GM12878 (cell line): ENCODE measurements at regions not wholly inside any gene's neighbourhood (a gene's known extent, or its start where the extent isn't known, plus 50 kb on each side); places are given as distances from the start of the nearest gene placed in this dataset.

Experiments
- CHD2 ChIP-seq: IDR thresholded peaks from 2 replicates; pipeline ENCODE4 v1.6.1; 2011; ENCODE audit warnings: low read depth, low read length, improper control_type of control experiment, borderline replicate concordance
- EED ChIP-seq: sonication (generic); IDR thresholded peaks from 2 replicates; pipeline ENCODE4 v1.6.1; 2016; ENCODE audit warnings: antibody characterized with exemption, low read depth
- EZH2 ChIP-seq: IDR thresholded peaks from 2 replicates; pipeline ENCODE4 v1.6.1; 2012; ENCODE audit warnings: low read depth, mild to moderate bottlenecking, control low read depth, inconsistent platforms, low read length, borderline replicate concordance; ENCODE audit not compliant: control insufficient read depth
- NFYA ChIP-seq: IDR thresholded peaks from 2 replicates; pipeline ENCODE4 v1.6.1; 2011; ENCODE audit warnings: low read depth, mild to moderate bottlenecking, low read length, improper control_type of control experiment, borderline replicate concordance
- SMC3 ChIP-seq: IDR thresholded peaks from 2 replicates; pipeline ENCODE4 v1.6.1; 2011; ENCODE audit warnings: low read length, improper control_type of control experiment, borderline replicate concordance
- ZSCAN29 ChIP-seq: fragments of 450-650 bp; IDR thresholded peaks from 2 replicates; pipeline ENCODE4 v1.6.1; 2017; ENCODE audit warnings: mild to moderate bottlenecking, moderate library complexity
- TF ChIP-seq, protein P1 (sequence below): IDR thresholded peaks from 2 replicates; pipeline ENCODE4 v1.6.1; 2011; ENCODE audit warnings: mild to moderate bottlenecking, low read depth, low read length, moderate library complexity; ENCODE audit not compliant: insufficient replicate concordance
- TF ChIP-seq, protein P2 (sequence below): fragments of 450-650 bp; formaldehyde crosslinking; IDR thresholded peaks from 2 replicates; pipeline ENCODE4 v1.4.0; 2020; ENCODE audit warnings: mild to moderate bottlenecking, moderate library complexity
- TF ChIP-seq, protein P3 (sequence below): fragments of 450-650 bp; IDR thresholded peaks from 2 replicates; pipeline ENCODE4 v1.6.1; 2017; ENCODE audit warnings: mild to moderate bottlenecking, low read depth, inconsistent platforms; ENCODE audit not compliant: poor library complexity, severe bottlenecking
- TF ChIP-seq, protein P4 (sequence below): fragments of 450-650 bp; conservative IDR thresholded peaks from 2 replicates; pipeline ENCODE4 v1.6.1; 2017; ENCODE audit warnings: mild to moderate bottlenecking, moderate library complexity
- TF ChIP-seq, protein P5 (sequence below): IDR thresholded peaks from 2 replicates; pipeline ENCODE4 v1.6.1; 2012; ENCODE audit warnings: low read depth, low read length, improper control_type of control experiment

DNA sequence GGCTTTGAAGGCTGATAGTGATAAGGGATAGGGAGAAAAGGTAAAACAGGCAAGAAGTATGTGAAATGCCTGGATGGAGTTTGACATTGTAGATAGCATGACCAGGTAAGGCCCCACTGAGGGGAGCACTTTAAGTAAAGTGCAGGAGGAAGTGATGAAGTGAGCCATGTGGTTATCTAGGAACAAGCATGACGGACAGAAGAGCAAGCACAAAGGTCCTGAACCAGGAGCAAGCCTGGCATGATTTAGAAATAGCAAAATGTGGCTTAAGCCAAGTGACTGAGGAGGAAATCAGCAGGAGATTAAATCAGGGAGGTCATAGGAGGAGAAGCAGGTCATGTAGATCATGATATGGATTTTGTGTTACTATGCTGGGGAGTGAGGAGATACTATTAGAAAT, 129.2 kb downstream of the GLUL start (continued):
- TF ChIP-seq NFYA (no peak), CHD2 (no peak), EZH2 (no peak), SMC3 (no peak), EED (no peak), ZSCAN29 (no peak)
- TF ChIP-seq, protein P1, sequence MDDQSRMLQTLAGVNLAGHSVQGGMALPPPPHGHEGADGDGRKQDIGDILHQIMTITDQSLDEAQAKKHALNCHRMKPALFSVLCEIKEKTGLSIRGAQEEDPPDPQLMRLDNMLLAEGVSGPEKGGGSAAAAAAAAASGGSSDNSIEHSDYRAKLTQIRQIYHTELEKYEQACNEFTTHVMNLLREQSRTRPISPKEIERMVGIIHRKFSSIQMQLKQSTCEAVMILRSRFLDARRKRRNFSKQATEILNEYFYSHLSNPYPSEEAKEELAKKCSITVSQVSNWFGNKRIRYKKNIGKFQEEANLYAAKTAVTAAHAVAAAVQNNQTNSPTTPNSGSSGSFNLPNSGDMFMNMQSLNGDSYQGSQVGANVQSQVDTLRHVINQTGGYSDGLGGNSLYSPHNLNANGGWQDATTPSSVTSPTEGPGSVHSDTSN, result no peak
- TF ChIP-seq, protein P2, sequence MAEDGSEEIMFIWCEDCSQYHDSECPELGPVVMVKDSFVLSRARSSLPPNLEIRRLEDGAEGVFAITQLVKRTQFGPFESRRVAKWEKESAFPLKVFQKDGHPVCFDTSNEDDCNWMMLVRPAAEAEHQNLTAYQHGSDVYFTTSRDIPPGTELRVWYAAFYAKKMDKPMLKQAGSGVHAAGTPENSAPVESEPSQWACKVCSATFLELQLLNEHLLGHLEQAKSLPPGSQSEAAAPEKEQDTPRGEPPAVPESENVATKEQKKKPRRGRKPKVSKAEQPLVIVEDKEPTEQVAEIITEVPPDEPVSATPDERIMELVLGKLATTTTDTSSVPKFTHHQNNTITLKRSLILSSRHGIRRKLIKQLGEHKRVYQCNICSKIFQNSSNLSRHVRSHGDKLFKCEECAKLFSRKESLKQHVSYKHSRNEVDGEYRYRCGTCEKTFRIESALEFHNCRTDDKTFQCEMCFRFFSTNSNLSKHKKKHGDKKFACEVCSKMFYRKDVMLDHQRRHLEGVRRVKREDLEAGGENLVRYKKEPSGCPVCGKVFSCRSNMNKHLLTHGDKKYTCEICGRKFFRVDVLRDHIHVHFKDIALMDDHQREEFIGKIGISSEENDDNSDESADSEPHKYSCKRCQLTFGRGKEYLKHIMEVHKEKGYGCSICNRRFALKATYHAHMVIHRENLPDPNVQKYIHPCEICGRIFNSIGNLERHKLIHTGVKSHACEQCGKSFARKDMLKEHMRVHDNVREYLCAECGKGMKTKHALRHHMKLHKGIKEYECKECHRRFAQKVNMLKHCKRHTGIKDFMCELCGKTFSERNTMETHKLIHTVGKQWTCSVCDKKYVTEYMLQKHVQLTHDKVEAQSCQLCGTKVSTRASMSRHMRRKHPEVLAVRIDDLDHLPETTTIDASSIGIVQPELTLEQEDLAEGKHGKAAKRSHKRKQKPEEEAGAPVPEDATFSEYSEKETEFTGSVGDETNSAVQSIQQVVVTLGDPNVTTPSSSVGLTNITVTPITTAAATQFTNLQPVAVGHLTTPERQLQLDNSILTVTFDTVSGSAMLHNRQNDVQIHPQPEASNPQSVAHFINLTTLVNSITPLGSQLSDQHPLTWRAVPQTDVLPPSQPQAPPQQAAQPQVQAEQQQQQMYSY (CRISPR knock-in tag), result no peak
- TF ChIP-seq, protein P3, sequence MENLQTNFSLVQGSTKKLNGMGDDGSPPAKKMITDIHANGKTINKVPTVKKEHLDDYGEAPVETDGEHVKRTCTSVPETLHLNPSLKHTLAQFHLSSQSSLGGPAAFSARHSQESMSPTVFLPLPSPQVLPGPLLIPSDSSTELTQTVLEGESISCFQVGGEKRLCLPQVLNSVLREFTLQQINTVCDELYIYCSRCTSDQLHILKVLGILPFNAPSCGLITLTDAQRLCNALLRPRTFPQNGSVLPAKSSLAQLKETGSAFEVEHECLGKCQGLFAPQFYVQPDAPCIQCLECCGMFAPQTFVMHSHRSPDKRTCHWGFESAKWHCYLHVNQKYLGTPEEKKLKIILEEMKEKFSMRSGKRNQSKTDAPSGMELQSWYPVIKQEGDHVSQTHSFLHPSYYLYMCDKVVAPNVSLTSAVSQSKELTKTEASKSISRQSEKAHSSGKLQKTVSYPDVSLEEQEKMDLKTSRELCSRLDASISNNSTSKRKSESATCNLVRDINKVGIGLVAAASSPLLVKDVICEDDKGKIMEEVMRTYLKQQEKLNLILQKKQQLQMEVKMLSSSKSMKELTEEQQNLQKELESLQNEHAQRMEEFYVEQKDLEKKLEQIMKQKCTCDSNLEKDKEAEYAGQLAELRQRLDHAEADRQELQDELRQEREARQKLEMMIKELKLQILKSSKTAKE, result no peak
- TF ChIP-seq, protein P4, sequence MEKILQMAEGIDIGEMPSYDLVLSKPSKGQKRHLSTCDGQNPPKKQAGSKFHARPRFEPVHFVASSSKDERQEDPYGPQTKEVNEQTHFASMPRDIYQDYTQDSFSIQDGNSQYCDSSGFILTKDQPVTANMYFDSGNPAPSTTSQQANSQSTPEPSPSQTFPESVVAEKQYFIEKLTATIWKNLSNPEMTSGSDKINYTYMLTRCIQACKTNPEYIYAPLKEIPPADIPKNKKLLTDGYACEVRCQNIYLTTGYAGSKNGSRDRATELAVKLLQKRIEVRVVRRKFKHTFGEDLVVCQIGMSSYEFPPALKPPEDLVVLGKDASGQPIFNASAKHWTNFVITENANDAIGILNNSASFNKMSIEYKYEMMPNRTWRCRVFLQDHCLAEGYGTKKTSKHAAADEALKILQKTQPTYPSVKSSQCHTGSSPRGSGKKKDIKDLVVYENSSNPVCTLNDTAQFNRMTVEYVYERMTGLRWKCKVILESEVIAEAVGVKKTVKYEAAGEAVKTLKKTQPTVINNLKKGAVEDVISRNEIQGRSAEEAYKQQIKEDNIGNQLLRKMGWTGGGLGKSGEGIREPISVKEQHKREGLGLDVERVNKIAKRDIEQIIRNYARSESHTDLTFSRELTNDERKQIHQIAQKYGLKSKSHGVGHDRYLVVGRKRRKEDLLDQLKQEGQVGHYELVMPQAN, result no peak
- TF ChIP-seq, protein P5, sequence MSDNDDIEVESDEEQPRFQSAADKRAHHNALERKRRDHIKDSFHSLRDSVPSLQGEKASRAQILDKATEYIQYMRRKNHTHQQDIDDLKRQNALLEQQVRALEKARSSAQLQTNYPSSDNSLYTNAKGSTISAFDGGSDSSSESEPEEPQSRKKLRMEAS, result no peak
